ENCODE measurements at regions not wholly inside any gene's neighbourhood (a gene's known extent, or its start where the extent isn't known, plus 50 kb on each side); places are given as distances from the start of the nearest gene placed in this dataset.

DNA sequence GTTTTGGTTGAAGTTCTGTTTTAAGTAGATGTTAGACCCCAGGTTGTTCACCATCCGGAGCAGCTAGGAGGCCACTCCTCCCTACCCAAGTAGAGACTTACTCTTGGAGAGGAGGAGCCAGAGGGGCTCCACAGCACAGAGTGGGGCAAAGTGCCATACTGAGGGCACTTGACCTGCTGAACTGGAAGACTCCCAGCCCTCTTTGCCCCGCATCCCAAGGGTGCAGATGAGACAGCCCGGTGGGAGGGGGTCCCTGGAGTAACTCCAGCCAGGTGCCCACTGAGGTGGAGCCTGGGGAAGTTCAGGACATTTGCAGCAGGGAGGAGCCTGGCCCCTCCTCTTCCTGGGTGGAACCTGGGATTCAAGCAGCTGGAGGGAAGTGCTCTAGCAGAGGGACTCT, 102.1 kb upstream of the GPR6 start:
- TF ChIP-seq, protein P1, sequence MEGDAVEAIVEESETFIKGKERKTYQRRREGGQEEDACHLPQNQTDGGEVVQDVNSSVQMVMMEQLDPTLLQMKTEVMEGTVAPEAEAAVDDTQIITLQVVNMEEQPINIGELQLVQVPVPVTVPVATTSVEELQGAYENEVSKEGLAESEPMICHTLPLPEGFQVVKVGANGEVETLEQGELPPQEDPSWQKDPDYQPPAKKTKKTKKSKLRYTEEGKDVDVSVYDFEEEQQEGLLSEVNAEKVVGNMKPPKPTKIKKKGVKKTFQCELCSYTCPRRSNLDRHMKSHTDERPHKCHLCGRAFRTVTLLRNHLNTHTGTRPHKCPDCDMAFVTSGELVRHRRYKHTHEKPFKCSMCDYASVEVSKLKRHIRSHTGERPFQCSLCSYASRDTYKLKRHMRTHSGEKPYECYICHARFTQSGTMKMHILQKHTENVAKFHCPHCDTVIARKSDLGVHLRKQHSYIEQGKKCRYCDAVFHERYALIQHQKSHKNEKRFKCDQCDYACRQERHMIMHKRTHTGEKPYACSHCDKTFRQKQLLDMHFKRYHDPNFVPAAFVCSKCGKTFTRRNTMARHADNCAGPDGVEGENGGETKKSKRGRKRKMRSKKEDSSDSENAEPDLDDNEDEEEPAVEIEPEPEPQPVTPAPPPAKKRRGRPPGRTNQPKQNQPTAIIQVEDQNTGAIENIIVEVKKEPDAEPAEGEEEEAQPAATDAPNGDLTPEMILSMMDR (IDR thresholded peaks at IDR 0.05): no peak
- TF ChIP-seq POLR2A (IDR thresholded peaks at IDR 0.05) (no peak), POLR2AphosphoS5 (IDR thresholded peaks at IDR 0.05) (no peak), EP300 (IDR thresholded peaks at IDR 0.05) (no peak)
